Gastrocnemius medialis (tissue), 4 donors: ENCODE measurements at regions not wholly inside any gene's neighbourhood (a gene's known extent, or its start where the extent isn't known, plus 50 kb on each side); places are given as distances from the start of the nearest gene placed in this dataset.

ENCODE experiments used
- ATAC-seq, 2 donors: fragments of 150-250 bp; one replicate each; pipeline ENCODE4 v1.9.1; 2016
- DNase-seq, 2 donors: peaks; one replicate each; pipeline ENCODE4 v3.0.0-alpha.2; 2019
- H3K27ac ChIP-seq, 4 donors: fragments of 200-600 bp; sonication (generic); 1 replicate in 1 of 4; 2 replicates in 3 of 4; pipeline ENCODE4 v1.5.1; 2016 to 2018; ENCODE audit warnings: mild to moderate bottlenecking in 2 of 4, moderate library complexity in 1 of 4
- H3K27me3 ChIP-seq, 3 donors: fragments of 200-600 bp; sonication (generic) in 2 of 3; 1 replicate in 1 of 3; 2 replicates in 2 of 3; pipeline versions ENCODE4 v1.5.1 to v1.6.0; 2016 to 2019; ENCODE audit warnings: mild to moderate bottlenecking in 1 of 3, moderate library complexity in 1 of 3
- H3K36me3 ChIP-seq, 2 donors: fragments of 200-600 bp; sonication (generic) in 1 of 2; one replicate each; pipeline ENCODE4 v1.5.1; 2017 to 2018
- H3K4me1 ChIP-seq, 2 donors: fragments of 200-600 bp; sonication (generic) in 1 of 2; one replicate each; pipeline ENCODE4 v1.5.1; 2016 to 2017; ENCODE audit warnings: mild to moderate bottlenecking in 2 of 2
- H3K4me3 ChIP-seq, 4 donors: fragments of 200-600 bp; sonication (generic) in 3 of 4; 1 replicate in 1 of 4; 2 replicates in 3 of 4; pipeline ENCODE4 v1.5.1; 2016 to 2019; ENCODE audit warnings: mild to moderate bottlenecking in 2 of 4
- H3K9me3 ChIP-seq, 3 donors: fragments of 200-600 bp; sonication (generic) in 2 of 3; 1 replicate in 1 of 3; 2 replicates in 2 of 3; pipeline ENCODE4 v1.5.1; 2016 to 2019
- POLR2A ChIP-seq, 2 donors: fragments of 450-650 bp; IDR thresholded peaks; one replicate each; pipeline ENCODE4 v1.6.1; 2017; ENCODE audit warnings: antibody characterized with exemption in 2 of 2, mild to moderate bottlenecking in 2 of 2, moderate library complexity in 2 of 2
- in situ Hi-C, 4 donors: fragments of 200-750 bp; cut with MboI; loops; one replicate each; pipeline versions ENCODE4 v1.15.0 to v1.8.0; 2017; ENCODE audit warnings: low sequenced_read_pairs in 4 of 4
- intact Hi-C: fragments of 100-400 bp; cut with DNase I; formaldehyde crosslinking; loops from one replicate; pipeline ENCODE4 v1.15.1; 2023; ENCODE audit warnings: low total_unique reads
- TF ChIP-seq, protein P1 (sequence below), 5 experiments: fragments of 450-650 bp in 3 of 5; fragments of 200-600 bp in 2 of 5; sonication (generic) in 2 of 5; IDR thresholded peaks in 4 of 5; conservative IDR thresholded peaks in 1 of 5; 1 replicate in 4 of 5; 2 replicates in 1 of 5; pipeline ENCODE4 v1.5.1; 2016 to 2019; ENCODE audit warnings: antibody characterized with exemption in 5 of 5, mild to moderate bottlenecking in 3 of 5, moderate library complexity in 3 of 5

DNA sequence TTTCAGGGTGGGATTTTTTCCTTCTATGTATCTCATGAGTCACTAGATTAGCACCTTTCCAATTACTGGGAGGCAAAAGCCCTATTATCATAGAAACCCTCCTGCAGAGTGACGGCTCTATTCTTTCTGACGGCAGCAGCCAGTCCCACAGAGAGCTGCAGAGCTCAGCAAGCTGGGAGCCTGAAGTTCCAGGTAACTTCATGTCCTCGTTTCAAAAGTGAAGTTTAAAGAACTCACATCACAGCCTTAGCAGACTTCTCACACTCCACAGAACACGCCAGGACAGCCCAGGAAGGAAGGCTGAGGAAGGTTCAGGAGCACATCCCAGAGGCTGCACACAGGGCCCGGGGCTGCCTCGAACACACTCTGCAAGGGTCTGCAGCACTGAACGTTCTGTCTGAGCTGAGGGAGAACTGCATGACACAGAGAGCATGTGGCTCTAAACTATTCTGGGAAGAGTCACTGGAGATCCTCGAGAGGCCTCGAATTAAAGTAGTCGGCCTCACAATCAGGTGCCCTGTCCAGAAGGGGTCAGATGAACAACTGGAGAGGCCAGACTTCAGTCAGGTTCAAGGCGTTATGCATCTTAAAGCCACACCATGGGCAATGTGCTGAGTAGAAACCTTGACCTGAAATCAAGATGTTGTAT, 104.2 kb upstream of the DRD2 start:
- TF ChIP-seq, protein P1, sequence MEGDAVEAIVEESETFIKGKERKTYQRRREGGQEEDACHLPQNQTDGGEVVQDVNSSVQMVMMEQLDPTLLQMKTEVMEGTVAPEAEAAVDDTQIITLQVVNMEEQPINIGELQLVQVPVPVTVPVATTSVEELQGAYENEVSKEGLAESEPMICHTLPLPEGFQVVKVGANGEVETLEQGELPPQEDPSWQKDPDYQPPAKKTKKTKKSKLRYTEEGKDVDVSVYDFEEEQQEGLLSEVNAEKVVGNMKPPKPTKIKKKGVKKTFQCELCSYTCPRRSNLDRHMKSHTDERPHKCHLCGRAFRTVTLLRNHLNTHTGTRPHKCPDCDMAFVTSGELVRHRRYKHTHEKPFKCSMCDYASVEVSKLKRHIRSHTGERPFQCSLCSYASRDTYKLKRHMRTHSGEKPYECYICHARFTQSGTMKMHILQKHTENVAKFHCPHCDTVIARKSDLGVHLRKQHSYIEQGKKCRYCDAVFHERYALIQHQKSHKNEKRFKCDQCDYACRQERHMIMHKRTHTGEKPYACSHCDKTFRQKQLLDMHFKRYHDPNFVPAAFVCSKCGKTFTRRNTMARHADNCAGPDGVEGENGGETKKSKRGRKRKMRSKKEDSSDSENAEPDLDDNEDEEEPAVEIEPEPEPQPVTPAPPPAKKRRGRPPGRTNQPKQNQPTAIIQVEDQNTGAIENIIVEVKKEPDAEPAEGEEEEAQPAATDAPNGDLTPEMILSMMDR (IDR thresholded peaks at IDR 0.05 in 4 of 5, conservative IDR thresholded peaks at IDR 0.05 in 1 of 5) = no peak
- no peak for TF ChIP-seq POLR2A (IDR thresholded peaks at IDR 0.05)
- no peak overlapping the region for H3K27ac ChIP-seq
- intact Hi-C loops (no loop called here), in situ Hi-C loops (no loop called here)
- peak; percentile 34 to 47 for ATAC-seq
- H3K9me3 ChIP-seq = no peaks in the 10 kb centered on the region
- DNase-seq = no peak
- H3K4me3 ChIP-seq = no peak overlapping the region
- no peaks in the 10 kb centered on the region for H3K36me3 ChIP-seq
- H3K27me3 ChIP-seq = no peaks in the 10 kb centered on the region
- peaks cover 0 to 5% of the 10 kb centered on the region in 2 donors for H3K4me1 ChIP-seq

DNA sequence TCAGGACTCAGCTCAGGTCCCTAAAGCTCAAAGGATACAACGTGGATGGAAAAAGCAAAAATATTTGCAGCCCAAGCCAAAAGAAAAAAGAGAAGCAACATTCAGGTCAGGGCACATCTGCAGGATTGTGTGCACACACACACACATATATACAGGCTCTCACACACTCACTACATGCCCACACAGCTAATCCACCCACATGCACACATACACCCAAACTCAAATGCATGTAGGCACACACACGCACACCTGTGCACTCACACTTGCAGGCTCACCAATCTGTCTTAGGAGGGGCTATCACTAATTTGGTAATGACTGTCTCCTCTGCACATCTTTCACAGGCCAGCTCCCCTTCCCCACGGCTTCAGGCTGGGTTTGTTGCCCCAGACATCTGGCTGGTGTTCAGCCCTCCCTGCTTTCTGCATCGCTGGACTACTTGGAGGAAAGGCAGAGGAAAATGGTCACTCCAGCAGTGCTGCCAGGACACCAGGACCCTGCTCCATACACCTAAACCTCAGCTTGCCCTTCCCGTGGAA, 103.6 kb upstream of the DRD2 start:
- Histone ChIP-seq H3K36me3 (no peaks in the 10 kb centered on the region), H3K4me1 (peaks cover 0 to 5% of the 10 kb centered on the region in 2 donors), H3K27ac (no peak overlapping the region), H3K27me3 (no peaks in the 10 kb centered on the region), H3K4me3 (no peak overlapping the region), H3K9me3 (no peaks in the 10 kb centered on the region)
- ATAC-seq = no peak
- TF ChIP-seq POLR2A (IDR thresholded peaks at IDR 0.05) = no peak
- TF ChIP-seq, protein P1 (IDR thresholded peaks at IDR 0.05 in 4 of 5, conservative IDR thresholded peaks at IDR 0.05 in 1 of 5) = no peak
- no peak for DNase-seq
- in situ Hi-C loops (no loop called here), intact Hi-C loops (no loop called here)

DNA sequence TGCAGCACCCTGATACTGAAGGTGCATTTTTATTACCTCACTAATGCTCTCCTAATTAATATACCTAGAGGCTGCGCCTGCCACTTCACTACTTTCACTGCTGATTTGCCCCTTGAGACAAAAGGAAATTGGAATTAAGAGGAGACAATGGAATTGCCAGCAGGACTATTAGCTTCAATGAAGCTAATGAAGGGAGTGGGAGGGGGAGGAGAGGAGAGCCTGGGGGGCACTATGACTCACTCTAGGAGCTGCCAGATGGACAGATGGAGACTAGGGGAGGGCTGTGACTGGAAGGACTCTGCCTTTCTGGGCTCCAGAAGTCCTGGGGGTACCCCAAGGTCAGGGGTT, 102.8 kb upstream of the DRD2 start:
- peaks cover 0 to 5% of the 10 kb centered on the region in 2 donors for H3K4me1 ChIP-seq
- intact Hi-C loops = no loop called here
- H3K4me3 ChIP-seq = no peak overlapping the region
- H3K27me3 ChIP-seq = no peaks in the 10 kb centered on the region
- in situ Hi-C loops = no loop called here
- no peak overlapping the region for H3K27ac ChIP-seq
- no peaks in the 10 kb centered on the region for H3K36me3 ChIP-seq
- TF ChIP-seq POLR2A (IDR thresholded peaks at IDR 0.05) = no peak
- TF ChIP-seq, protein P1 (IDR thresholded peaks at IDR 0.05 in 4 of 5, conservative IDR thresholded peaks at IDR 0.05 in 1 of 5) = no peak
- ATAC-seq (no peak), DNase-seq (no peak)
- H3K9me3 ChIP-seq = no peaks in the 10 kb centered on the region

DNA sequence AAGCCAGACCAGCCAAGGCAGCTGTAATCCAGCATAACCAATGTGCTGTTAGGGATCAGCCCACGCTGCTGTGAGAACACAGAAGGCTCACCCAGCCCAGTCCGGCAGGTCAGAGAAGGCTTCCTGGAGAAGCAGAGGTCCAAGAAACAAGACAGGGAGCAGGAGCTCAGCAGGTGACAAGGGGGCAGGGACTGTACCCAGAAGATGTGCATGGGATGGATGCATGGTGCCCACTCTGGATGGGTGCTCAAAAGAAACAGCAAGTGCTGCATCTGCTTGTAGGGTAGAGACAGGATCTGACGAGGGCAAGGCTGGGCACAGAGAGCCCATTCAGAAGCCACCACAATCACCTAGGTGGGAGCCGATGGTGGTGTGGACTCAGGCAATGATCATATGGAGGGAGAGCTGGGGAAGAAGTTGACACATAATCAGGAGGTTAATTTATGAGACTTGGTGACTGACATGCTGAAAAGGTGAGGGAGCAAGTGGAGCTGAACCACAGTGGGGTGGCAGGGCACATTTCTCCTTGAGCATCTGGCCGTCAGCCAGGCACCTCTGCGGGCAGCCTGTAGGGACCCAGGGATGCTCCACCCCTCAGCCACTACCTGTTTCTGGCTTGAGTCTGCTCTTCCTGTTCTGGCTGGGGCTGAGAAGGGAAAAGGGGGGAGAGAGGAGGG, 102.3 kb upstream of the DRD2 start:
- Histone ChIP-seq H3K27me3 (no peaks in the 10 kb centered on the region), H3K4me1 (peaks cover 0 to 5% of the 10 kb centered on the region in 2 donors), H3K36me3 (no peaks in the 10 kb centered on the region), H3K27ac (no peak overlapping the region), H3K9me3 (no peaks in the 10 kb centered on the region), H3K4me3 (no peak overlapping the region)
- DNase-seq = no peak
- in situ Hi-C loops (no loop called here), intact Hi-C loops (no loop called here)
- ATAC-seq = no peak
- no peak for TF ChIP-seq POLR2A (IDR thresholded peaks at IDR 0.05)
- TF ChIP-seq, protein P1 (IDR thresholded peaks at IDR 0.05 in 4 of 5, conservative IDR thresholded peaks at IDR 0.05 in 1 of 5) = no peak
